Glomerular visceral epithelial cell (primary cell): ENCODE measurements at regions not wholly inside any gene's neighbourhood (a gene's known extent, or its start where the extent isn't known, plus 50 kb on each side); places are given as distances from the start of the nearest gene placed in this dataset.
A peak's percentile ranks its signal among the peaks of the same experiment; 100 is the strongest.

ENCODE experiments used
- DNase-seq: peaks from one replicate; pipeline ENCODE4 v3.0.0-alpha.2; 2016; ENCODE audit errors: extremely low spot score

GRCh38 chr11:32531528-32531927 lies 52.1 kb upstream of the EIF3M start:
- no peak for DNase-seq

- DNase-seq: no peak
Observed at GRCh38 chr11:32529994-32530588, 53.5 kb upstream of the EIF3M start.

- DNase-seq: peak; percentile 7
Observed at GRCh38 chr11:32527261-32528175, 56.1 kb upstream of the EIF3M start.

- DNase-seq: no peak
Observed at GRCh38 chr11:32526760-32527159, 56.9 kb upstream of the EIF3M start.

GRCh38 chr11:32511926-32512325 lies 71.7 kb upstream of the EIF3M start:
- no peak for DNase-seq

GRCh38 chr11:32510039-32510438 lies 73.6 kb upstream of the EIF3M start:
- DNase-seq: no peak

- no peak for DNase-seq
Observed at GRCh38 chr11:32508780-32509179, 73.4 kb upstream of the WT1 start.

GRCh38 chr11:32500001-32500400 lies 64.7 kb upstream of the WT1 start:
- no peak for DNase-seq

- no peak for DNase-seq
Observed at GRCh38 chr11:32497951-32498350, 62.6 kb upstream of the WT1 start.

- no peak for DNase-seq
Observed at GRCh38 chr11:32494629-32495028, 59.3 kb upstream of the WT1 start.

- DNase-seq: no peak
Observed at GRCh38 chr11:32489464-32489863, 54.1 kb upstream of the WT1 start.

- peak; percentile 4 for DNase-seq
Observed at GRCh38 chr11:32487270-32487669, 51.9 kb upstream of the WT1 start.

GRCh38 chr11:32485733-32486132 lies 50.4 kb upstream of the WT1 start:
- DNase-seq: no peak
